ENCODE measurements at regions not wholly inside any gene's neighbourhood (a gene's known extent, or its start where the extent isn't known, plus 50 kb on each side); places are given as distances from the start of the nearest gene placed in this dataset.

DNA sequence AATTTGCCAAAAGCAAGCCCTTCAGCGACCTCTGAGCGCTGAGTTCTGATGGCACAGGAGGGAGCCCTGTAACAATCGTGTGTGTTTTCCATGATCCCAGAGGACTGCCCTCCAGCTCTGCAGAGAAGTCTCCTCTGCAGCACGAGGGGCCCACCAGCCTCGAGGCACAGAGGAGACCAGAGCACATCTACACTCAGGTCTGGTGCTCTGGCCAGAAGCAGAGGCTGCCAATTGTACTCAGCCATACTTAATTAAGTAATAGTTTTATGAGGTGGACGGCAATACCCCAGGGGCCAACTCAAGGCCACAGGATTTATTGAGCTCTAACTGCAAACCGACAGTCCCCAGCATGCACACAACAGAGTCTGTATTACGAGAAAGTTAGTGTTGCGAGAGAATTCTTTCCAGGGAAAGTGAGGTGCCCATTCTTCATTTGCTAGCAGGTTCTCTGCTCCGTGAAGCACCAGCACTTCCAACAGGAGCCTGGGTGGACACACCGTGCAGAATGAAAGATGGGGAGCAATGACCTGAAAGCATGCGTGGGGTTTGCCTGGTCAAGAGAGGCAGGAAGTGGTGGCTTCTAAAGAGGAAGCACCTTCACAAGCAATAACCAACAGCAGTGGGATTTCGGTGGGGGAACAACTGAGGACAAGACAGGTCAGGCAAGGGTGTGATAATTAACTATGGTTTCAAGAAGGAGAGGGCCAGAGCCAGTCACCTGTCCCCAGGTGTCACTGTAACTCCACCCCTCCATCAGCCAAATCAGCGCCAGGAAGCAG, 92.8 kb upstream of the FOXC1 start:
- DNase-seq, result no peak

DNA sequence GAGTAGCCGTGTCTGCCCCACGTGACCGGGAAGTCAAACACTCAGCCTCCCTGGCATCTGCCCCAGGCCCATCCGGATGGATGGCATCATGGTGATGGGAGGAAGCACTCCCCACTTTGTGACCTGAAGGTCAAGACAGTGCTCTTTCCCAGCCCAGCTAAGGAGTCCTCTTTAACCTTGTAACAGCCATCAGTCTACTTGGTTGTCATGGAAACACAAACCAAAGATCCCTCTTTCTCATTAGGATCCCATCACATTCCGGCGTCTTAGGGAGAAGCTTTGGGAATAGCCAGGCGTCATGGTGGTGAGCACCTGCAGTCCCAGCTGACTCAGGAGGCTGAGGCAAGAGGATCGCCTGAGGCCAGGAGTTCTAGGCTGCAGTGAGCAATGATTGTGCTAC, 90.9 kb upstream of the FOXC1 start:
- no peak for DNase-seq

DNA sequence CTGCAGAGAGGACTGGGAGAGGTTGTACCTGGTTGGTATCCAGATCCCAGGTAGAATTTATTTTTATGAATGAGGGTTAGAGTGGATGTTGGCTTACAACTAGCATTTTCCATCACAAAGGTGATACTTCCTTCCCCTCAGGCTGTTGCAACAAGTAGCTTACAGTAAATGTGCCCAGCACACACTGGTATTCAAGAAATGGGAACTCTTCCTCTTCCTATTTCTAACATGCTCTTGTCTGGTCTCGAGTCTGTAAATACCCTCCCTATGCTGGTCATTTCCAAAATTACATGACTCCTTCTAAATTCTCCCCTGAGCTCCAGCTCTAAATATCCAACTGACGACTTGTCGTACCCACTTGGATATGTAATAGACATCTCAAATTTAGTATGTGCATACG, 90.1 kb upstream of the FOXC1 start:
- DNase-seq, result no peak

DNA sequence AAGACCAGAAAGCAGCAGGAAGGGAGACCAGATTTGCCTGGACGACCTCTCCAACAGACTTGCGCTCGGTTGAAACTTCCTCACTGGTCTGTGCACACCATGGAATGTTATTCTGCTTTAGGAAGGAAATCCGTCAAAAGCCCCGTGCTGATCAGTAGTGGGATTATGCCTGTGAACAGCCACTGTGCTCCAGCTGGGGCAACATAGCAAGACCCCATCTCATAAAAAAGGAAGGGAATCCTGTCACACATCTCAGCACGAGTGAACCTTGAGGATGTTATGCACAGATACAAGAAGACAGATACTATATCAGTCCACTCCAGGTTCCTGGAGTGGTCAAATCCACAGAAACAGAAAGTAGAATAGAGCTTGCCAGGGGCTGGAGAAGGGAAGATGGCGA, 86.9 kb upstream of the FOXC1 start:
- no peak for DNase-seq

DNA sequence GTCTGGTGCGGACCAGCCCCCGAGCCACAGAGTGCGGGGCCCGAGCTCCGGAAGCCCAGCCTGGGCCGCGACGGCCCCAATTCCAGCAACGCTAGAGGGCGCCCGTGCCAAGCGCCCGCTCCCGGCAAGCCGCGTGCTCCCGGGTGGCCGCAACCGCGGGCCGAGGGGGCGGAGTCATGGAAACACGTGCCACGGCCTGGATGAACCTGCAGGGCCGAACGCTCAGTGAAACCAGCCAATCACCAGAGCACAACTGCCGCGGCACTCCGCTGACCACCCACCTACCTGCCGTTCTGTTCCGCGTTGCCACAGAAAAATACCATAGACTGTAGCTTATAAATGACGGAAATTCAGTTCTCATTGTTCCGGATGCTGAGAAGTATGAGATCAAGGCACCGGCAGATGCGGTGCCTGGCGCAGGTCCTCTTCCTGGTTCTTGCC, 85.7 kb upstream of the FOXC1 start:
- peak; percentile 82 for DNase-seq

DNA sequence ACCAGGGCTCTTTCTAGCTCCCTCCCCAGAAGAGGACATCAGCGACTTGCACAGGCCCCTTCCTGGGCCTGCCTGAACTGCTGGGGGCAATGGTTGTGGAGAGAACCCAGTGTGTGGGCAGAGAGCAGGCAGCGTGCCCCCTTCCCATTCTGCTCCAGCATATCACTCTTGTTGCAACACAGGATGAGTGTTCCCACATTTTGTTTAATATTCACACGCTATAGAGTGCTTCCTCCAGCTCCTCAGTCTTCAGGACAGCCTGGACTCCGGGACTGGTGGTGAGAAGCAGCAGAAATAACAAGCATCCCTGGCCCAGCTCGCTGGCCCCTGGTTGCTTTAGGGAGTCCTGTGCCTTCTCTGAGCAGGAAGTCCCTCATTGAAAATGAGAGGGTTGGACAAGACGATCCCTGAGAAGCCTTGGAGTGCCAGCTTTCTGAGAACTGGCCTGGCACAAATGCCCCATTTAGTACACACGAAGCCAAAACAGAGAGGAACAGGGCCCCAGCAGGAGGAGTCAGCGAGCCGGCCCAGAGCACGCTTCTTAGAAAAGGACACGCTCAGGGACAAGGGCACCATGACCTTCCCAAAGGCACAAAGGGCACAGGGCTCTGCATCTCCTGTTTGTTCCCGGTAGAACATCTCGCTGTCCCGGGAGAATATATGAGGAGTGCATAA, 84.2 kb upstream of the FOXC1 start:
- DNase-seq, result no peak

DNA sequence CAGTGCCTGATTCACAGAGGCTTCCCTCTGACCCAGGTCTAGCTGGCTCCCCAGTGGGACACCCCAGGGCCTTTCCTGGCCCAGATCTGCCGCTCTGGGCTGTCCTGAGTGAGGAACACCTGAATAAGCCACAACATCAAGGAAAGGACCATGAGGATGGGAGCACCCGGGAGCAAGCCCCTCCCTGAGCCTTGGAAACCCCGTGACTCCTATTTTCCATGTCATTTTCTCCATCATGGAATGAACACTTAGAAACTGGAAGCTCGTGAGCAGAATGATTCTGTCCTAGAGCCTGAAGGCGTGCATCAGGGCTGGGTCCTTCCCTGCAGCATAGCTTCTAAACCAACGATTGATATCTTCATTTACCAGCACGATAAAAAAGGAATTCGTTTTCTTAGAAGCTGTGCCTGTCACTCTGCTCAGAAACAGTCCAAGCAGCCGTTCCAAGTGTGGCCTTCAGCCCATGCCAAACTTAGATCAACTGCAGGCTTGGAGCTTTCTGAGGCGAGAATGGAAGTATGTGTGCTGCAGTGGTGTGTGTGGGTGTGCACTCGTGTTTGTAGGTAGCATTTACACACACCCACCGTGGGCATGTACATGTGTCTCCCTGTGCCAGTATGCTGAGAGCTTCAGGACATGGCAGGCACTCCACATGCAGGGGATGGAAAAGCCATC, 83.2 kb upstream of the FOXC1 start:
- no peak for DNase-seq

DNA sequence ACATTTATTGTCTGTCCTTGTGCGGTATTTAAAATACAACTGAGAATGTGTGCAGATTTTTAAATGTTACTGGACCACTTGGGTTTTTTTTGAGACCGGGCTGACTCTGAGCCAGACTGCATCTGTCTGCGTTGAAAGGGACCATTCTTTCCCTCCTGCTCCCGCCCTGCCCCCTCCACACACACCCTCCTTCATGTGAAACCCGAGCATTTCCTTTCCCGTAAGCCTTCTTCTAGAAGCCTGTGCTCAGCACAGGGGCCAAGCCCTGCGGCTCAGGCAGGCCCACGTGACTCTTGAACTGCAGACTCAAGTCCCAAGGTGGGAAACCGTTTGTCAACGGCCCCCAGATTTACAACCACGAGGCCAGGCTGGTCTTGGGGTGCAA, 82.7 kb upstream of the FOXC1 start:
- DNase-seq, result peak; percentile 62

DNA sequence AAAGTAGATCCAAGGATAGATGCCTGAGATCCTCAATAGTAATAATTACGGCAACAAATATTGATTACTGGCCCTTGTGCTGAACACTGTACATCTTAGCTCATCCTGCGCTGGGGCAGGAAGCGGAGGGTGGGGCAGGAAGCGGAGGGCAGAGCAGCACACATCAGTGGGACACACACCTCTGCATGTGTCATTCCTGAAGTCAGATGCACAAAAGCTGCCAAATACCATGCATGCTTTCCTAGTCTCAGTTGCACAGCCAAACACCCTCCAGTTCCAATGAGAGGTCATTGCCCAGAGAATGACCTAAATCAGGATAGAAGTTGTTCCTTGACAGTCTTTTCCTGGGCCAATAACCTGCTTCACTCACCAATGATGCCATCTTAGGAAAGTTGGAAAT, 74.4 kb upstream of the FOXC1 start:
- DNase-seq, result peak; percentile 50

DNA sequence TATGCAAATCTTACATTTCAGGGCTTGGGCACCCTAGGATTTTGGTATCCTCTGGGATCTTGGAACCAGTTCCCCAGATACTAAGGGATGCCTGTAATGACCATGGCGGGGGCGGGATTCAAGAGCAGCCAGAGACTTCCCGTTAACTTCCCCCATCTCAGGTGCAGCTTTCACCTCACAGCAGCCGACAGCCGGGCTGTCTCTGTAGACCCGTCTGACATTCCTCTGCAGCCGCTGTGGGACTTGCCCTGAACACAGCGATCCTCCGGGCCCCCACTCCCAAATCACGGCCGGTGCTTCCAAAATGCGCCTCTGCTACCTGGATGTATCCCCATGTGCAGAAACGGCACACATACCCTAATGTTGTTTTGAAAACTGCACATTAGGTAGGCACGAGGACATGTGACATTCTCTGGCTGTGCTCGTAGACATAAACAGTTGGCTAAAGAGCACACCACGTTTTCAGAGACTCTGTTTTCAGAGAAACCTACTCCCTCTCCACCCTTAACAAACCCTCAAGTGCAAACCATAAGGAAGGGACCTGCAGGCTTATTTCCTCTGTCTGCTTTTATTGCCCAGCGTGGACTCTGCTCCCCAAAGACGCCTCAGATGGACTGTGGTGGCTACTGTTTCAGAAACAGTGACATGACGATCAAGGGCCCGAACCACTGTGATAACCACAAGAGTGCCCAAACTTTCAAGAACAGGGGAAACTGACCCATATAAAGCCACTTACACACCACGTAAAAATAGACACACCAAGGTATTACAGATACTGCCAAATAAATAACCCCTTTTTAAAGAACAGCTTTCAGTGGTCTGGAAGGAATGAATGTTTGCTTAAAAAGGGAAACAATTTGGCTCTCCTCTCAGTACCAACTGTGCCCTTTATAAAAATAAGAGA, 72.9 kb upstream of the FOXC1 start:
- DNase-seq, result no peak

DNA sequence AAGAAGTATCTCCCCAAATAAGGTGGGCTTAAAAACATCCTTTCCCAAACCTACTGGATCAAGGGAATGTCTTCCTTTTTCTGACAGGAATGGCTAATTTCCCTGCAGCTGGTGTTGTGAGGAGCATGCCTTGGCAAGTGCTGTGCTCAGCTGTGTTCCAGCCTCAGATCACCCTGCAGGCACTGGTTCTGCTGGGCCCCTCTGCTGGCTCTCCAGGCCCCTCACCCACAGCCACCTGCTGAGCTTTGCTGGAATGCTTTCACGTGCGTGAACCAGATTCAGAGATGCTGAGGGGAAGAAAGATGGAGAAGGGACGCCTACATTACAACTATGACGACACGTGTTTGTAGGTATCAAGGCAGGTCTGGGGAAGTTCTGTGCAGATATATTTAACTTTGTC, 71.3 kb upstream of the FOXC1 start:
- DNase-seq, result no peak

DNA sequence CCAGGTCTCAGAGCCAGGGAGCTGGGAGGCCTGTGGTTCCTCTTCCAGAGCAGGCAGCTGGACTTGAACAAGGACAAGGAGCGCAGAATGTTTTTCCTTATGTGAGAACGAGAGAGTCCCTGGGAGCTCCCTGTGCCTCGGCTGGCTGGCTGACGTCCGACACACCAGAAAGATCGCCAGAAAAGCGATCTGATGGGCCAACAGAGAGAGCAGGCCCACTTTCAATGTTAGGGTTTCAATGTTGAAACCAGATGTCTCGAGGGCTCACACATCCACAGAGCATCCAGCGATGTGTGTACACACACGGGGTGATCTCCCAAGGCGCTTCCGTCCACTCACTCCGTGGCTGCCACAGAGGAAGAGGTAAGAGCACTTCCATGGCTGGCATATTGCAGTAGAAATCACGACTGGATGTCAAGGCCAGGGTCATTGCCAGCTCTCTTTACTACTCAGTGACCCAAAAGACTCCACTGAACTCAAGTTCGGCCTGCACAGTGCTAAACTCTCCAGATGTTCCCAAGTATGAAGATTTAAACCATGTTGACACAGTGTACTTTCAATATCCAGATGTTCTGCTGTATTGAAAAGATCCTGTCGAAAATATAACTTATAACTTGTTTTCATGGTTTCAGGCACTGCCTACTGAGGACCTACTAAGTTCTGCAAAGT, 70.8 kb upstream of the FOXC1 start:
- DNase-seq, result no peak

DNA sequence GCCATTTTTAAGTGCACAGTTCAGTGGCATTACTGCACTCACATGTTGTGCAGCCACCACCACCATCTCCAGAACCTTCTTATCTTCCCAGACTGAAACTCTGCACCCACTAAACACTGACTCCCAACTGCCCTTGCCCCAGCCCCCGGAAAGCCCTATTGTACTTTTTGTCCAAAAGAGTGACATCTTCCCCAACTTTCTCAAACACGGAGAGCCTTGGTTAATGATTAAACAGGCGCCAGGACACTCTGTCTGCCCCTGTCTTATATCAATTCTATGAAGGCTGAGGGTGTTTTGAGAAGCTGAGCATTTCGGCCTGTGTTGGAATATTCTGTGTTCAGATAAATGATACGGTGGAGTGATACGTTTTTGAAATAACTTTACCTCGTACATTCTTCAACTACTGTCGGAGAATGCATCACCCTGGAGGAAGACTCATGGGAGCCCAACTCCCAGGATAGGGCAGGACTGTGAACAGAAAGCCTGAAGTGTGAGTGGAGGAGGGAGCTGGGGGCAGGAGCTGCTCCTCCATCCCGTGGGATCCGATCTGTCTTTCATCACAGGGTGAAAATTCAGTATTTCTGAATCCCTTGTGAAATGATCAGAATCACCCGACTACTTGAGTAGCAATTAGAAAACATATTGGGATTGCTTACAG, 68.7 kb upstream of the FOXC1 start:
- DNase-seq, result no peak

DNA sequence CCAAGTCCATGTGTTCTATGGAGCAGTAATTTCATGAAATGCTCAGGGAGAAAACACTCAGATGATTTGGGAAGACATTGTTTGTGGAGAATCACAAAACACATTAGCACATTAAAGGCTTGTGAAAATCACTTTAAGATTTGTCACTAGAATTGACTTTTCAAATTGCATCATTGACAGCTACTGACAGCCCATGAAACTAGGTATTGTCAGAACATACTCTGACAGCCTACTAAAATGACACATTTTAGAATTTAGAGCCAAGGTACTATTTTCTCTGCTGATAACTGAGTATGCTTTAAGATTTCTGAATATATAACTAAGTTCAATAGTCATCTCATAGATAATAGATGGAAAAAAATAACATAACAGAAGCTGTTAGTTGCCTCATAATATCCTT, 67.4 kb upstream of the FOXC1 start:
- no peak for DNase-seq

DNA sequence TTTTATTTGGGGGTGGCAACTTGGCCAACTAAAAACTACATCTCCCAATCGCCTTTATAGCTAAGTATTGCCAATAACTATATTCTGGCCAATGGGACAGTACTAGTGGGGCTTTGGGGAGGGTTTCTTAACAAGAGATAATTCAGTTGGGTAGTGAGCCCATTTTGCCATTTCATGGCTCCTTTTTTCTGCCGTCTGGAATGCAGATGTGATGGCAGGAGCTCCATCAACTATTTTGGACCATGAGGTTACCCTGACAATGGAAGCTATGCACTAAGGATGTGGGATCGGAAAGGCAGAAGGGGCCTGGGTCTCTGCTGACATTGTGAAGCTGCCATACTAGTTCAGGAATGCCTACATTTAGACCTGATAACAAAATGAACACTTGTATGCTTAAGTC, 67.0 kb upstream of the FOXC1 start:
- DNase-seq, result no peak

DNA sequence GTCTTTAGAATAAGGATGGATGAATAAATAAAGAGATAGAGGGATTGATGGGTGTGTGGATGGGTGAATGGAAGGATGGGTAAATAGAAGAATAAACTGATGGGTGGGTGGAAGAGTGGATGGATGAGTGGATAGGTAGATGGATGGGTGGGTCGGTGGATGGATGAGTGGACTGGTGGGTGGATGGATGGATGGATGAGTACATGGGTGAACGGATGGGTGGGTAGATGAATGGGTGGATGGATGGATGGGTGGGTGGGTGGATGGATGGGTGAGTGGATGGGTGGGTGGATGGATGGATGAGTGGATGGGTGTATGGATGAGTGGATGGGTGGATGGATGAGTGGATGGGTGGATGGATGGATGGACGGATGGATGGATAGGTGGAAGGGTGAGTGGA, 65.7 kb upstream of the FOXC1 start:
- DNase-seq, result no peak

DNA sequence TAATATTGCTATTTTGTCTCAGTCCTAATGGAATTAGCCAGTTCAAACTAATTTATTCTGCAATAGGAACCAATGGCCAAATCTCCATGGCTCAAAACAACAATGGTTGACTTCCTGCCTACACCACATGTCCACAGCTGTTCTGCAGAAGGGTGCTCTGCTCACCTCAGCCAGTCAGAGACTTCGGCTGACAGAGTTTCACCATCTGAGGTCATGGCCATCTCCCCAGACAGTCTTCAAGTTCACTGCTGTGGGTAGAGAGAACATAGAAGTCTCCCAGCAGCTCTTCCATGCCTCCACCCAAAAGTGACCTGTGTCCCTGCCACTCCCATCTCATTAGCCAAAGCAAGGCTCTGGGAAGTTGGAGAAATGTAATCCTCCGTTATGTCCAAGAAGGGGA, 65.1 kb upstream of the FOXC1 start:
- no peak for DNase-seq

DNA sequence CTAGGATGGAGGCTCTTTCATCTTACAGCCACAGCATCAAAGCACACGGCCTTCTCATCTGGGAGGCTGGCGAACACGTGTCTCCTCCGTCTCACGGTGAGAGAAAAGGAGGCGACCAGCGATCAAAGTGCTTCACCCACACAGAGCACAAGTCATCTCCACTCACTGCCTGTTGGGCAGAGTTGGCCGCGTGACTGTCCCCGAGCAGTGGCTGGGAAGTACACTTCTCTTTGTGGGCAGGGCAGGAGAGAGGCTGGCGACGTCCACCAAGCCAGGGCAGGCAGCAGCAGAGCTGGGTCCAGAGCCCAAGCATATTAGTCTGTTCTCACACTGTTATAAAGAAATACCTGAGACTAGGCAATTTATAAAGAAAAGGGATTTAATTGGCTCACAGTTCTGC, 64.1 kb upstream of the FOXC1 start:
- no peak for DNase-seq

DNA sequence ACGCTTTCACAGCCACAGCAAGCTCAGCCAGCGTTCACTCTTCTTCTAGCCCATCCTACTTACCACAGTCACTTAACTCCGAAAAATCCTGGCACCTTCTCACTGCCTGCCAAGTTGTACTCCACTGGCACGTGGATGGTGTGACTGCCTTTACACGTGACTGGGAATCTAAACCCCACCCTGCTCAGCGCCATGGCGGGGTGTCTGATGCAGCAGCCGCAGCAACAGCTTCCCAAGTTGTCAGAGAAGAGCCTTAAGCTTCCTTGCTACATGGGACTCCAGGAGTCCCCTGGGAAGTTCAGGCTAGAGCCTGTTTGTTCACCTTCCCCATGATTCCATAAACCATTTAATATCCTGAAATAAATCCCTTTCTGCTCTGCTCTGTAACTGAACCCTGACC, 61.9 kb upstream of the FOXC1 start:
- DNase-seq, result no peak

DNA sequence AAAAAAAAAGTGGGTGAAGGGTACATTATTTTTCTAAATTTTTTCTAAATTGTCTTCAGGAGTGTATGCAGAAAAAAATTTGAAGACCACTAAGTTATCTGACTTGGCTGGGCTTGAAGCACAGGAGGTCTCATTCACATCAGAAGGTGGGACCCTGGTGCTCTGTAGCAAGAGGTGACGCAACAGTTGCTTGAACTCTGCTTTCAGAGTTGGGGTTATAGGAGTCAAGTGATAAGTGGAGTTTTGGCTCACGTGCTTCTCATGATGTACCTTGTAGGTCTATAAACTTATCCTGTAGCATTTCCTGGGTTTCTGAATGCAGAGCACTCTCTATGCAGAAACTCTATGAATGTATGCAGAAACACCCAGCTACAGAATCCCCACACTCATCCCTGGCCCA, 58.5 kb upstream of the FOXC1 start:
- DNase-seq, result no peak

DNA sequence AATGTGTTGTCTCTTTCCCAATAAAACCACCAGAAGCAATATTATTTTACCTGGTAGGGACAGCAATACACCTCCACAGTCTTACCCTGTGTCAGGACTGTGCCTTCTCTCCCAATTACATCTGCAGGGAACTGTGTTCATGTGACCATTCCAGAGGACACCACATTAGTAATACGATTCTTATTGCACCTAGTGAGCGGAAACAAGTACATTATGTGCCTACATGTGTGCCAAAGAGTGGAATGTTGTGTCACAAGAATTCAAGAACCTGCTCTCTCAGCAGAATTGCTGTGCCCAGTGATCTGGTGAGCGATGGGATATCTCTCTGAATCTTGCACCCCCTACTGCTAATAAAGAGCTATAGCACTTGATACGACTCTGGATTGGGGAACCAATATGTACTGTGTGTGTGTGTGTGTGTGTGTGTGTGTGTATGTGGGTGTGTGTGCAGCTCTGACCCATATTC, 57.4 kb upstream of the FOXC1 start:
- DNase-seq, result peak; percentile 51

DNA sequence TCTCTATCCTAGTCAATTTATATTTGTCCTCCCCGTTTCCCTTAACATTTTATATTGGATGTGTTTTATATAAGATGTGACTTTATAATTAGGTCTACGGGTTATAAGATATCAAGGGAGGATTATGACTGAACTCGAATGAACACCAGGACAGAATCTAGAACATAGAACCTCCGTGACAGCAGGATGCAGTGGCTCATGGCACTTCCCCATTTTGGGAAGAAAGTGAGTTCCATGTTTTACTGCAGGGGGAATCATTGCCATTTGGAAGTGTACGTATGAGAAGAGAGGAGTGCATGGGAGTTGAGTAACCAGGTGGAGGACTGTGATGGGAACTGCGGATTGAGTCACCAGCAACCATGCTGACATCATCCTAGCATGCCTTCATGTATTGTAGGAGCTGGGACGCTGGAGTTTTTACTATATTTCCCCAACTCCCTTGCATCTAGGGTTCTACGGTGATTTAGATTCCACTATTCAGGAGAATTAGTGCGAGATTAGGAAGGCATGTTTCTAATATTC, 56.1 kb upstream of the FOXC1 start:
- DNase-seq, result no peak

All from CD4-positive, alpha-beta T cell treated with Interleukin-10 for 1 hour (primary cell).